Chondrocyte (in vitro differentiated cells): ENCODE measurements at regions not wholly inside any gene's neighbourhood (a gene's known extent, or its start where the extent isn't known, plus 50 kb on each side); places are given as distances from the start of the nearest gene placed in this dataset.

Experiments used
- DNase-seq: peaks from one replicate; pipeline ENCODE4 v3.0.0; 2021; ENCODE audit warnings: mixed read lengths, low spot score
- H3K27ac Mint-ChIP-seq: one replicate; pipeline ENCODE4 v1.8.0; 2021; ENCODE audit warnings: mild to moderate bottlenecking, moderate library complexity, mixed read lengths; ENCODE audit not compliant: unreplicated experiment
- H3K27me3 Mint-ChIP-seq: 2 replicates; pipeline ENCODE4 v1.8.0; 2021; ENCODE audit warnings: low read depth, mixed read lengths
- H3K36me3 Mint-ChIP-seq: 2 replicates; pipeline ENCODE4 v1.8.0; 2021; ENCODE audit warnings: low read depth, mixed read lengths
- H3K4me1 Mint-ChIP-seq: 2 replicates; pipeline ENCODE4 v1.8.0; 2021; ENCODE audit warnings: low read depth, mild to moderate bottlenecking, mixed read lengths
- H3K4me3 Mint-ChIP-seq: one replicate; pipeline ENCODE4 v1.8.0; 2021; ENCODE audit warnings: mild to moderate bottlenecking, moderate library complexity, mixed read lengths; ENCODE audit not compliant: unreplicated experiment
- H3K9me3 Mint-ChIP-seq: 2 replicates; pipeline ENCODE4 v1.8.0; 2021; ENCODE audit warnings: low read depth, mixed read lengths
- TF ChIP-seq, protein P1 (sequence below): fragments of 200-600 bp; sonication (generic); IDR thresholded peaks from 2 replicates; pipeline ENCODE4 v1.5.0; 2021; ENCODE audit warnings: antibody characterized with exemption, mild to moderate bottlenecking, moderate library complexity

GRCh38 chr5:147176422-147176821 lies 58.4 kb upstream of the STK32A start:
- H3K4me3 Mint-ChIP-seq = no peak overlapping the region
- DNase-seq = no peak
- no peaks in the 10 kb centered on the region for H3K9me3 Mint-ChIP-seq
- H3K27me3 Mint-ChIP-seq = no peaks in the 10 kb centered on the region
- H3K27ac Mint-ChIP-seq = no peak overlapping the region
- TF ChIP-seq, protein P1, sequence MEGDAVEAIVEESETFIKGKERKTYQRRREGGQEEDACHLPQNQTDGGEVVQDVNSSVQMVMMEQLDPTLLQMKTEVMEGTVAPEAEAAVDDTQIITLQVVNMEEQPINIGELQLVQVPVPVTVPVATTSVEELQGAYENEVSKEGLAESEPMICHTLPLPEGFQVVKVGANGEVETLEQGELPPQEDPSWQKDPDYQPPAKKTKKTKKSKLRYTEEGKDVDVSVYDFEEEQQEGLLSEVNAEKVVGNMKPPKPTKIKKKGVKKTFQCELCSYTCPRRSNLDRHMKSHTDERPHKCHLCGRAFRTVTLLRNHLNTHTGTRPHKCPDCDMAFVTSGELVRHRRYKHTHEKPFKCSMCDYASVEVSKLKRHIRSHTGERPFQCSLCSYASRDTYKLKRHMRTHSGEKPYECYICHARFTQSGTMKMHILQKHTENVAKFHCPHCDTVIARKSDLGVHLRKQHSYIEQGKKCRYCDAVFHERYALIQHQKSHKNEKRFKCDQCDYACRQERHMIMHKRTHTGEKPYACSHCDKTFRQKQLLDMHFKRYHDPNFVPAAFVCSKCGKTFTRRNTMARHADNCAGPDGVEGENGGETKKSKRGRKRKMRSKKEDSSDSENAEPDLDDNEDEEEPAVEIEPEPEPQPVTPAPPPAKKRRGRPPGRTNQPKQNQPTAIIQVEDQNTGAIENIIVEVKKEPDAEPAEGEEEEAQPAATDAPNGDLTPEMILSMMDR = no peak
- peaks cover 9% of the 10 kb centered on the region for H3K4me1 Mint-ChIP-seq
- no peaks in the 10 kb centered on the region for H3K36me3 Mint-ChIP-seq

- no peaks in the 10 kb centered on the region for H3K36me3 Mint-ChIP-seq
- H3K27ac Mint-ChIP-seq = peak overlapping the region; percentile 18
- no peaks in the 10 kb centered on the region for H3K9me3 Mint-ChIP-seq
- no peak overlapping the region for H3K4me3 Mint-ChIP-seq
- peaks cover 9% of the 10 kb centered on the region for H3K4me1 Mint-ChIP-seq
- DNase-seq = no peak
- TF ChIP-seq, protein P1 = no peak
- H3K27me3 Mint-ChIP-seq = no peaks in the 10 kb centered on the region
These were observed 57.5 kb upstream of the STK32A start for GRCh38 chr5:147177125-147177840.

- no peak overlapping the region for H3K4me3 Mint-ChIP-seq
- no peak for DNase-seq
- H3K9me3 Mint-ChIP-seq = no peaks in the 10 kb centered on the region
- no peak overlapping the region for H3K27ac Mint-ChIP-seq
- H3K27me3 Mint-ChIP-seq = no peaks in the 10 kb centered on the region
- H3K4me1 Mint-ChIP-seq = peaks cover 9% of the 10 kb centered on the region
- H3K36me3 Mint-ChIP-seq = no peaks in the 10 kb centered on the region
- TF ChIP-seq, protein P1 = no peak
These were observed 55.2 kb upstream of the STK32A start for GRCh38 chr5:147179562-147180147.

DNA sequence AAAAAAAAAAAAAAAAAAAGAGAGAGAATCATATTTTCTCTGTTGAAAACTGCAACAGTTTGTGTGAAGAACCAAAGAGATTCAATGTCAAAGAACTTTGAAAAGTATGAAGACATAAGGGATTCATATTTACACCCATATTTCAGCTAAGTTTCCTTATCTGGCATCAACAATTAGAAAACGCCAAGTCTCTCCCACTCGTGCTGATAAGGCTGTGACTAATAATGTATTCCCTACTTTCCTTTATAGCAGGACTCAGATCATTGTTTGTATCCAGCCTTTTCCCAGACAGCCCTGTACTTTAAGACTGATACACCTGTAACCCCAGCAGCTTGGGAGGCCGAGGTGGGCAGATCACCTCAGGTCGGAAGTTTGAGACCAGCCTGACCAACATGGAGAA lies 54.1 kb upstream of the STK32A start:
- Mint-ChIP-seq H3K4me3 (no peak overlapping the region), H3K9me3 (peaks cover 6% of the 10 kb centered on the region), H3K36me3 (no peaks in the 10 kb centered on the region), H3K4me1 (peaks cover 9% of the 10 kb centered on the region), H3K27ac (no peak overlapping the region), H3K27me3 (no peaks in the 10 kb centered on the region)
- no peak for DNase-seq
- TF ChIP-seq, protein P1 = no peak
